Suppressor macrophage (primary cell): ENCODE measurements at regions not wholly inside any gene's neighbourhood (a gene's known extent, or its start where the extent isn't known, plus 50 kb on each side); places are given as distances from the start of the nearest gene placed in this dataset.

Experiments used
- DNase-seq, 4 experiments: peaks; one replicate each; pipeline ENCODE4 v3.0.0-alpha.2; 2020 to 2022

DNA sequence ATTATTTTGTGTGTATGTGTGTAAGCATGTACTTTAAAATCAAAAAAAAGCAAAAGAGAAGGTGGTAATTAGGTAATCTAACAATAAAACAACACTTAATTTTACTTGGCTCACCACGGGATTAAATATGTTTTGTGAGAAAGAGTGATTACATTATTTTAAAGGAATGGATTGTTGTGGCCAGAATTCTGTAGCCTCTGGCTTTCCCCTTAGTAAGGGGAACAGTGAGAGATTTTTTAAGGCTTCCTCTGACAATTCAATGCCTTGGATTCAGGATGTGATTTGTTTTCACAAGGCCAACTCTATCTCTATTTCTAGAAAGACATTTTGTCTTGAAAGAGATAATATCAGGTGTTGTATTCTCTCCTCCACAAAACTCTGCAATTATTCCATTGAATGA, 560.3 kb upstream of the CDH8 start:
- DNase-seq = no peak

DNA sequence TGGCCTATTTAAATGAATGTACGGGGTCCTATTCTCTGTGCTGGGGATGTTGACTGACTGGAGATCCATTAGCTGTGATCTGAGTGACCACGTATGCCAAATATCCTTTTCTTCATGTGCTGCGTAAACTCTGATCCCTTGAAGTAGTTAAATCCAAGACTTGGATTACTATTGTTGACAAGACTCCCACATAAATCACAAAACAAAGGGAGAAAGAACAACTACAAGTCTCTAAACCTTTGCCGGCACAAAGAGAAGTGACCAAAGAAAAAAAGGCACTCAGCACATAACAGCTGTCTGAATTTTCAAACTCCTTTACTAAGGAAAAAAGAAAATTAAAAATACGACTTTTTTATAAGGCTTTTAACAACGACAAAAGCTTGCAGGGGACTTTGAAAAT, 559.9 kb upstream of the CDH8 start:
- no peak for DNase-seq

DNA sequence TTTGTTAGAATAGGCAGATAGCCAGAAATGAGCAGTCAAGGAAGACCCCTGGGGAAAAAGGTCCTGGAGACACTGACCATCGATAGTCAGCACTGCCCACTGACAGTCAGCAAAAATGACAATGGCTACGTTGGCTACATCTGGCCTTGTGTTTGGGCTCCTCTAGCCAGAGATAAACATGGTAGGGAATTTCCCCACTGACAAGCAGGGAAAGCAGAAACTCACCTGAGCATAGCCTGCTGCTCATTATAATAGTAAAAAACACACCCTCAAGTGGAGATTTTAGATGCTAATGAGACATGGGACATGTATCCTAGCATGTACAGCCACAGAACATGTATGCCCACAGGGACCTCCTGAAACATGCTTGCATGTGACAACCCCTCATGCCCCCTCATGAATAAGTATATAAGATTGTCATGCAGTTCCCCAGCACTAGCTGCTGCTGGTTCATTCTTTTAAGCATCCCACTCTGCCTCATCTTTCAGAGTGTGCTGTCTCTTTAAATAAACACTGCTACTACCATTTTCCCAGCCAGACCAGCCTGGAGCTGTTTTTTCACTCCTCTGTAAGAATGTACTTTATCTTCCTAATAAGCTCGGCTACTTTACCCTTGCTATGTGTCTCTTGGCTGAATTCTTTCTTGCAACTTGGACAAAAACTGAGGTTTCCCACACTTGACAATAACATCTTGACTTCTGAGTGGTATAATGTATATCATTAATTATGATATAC, 550.1 kb upstream of the CDH8 start:
- DNase-seq = no peak

DNA sequence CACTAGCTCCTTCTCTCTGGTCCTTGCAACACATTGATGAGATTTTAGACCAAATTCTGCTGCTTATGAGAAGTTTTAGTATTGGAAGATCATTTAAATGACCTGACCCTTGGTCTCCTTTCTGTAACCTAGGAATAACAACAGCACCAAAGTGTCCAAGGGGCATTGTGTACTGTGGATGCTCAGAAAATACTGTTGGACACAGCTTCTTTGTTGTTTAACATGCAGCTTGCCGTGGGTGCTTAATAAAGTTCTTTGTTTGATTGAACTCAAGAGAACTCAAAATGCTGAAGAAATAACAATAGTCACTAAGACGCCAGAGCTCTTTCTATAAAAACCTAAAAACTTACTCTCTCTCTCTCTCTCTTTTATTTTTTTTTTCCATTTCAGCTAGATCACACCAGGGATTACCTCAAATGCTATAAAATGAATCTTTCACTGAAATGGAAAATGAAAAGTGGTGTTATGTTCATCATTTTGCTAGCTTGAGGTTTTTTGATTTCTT, 548.9 kb upstream of the CDH8 start:
- DNase-seq = no peak

DNA sequence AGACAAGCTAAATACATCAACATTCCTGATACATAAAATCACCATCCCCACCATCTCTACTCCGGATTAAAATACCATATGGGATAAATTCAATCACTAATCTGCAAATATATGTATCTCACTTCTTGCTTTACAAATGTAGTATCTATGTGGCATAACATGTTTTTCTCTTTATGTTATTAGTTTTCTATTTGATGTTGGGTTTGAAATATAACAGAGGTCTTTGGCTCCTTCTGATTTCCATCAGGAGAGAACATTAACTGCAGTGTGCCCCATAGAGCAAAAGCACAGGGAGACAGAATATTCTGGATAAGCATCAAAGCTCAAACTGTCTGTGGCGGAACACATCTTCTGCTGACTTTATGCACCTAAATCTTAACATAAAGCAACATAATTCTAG, 547.2 kb upstream of the CDH8 start:
- DNase-seq = no peak

DNA sequence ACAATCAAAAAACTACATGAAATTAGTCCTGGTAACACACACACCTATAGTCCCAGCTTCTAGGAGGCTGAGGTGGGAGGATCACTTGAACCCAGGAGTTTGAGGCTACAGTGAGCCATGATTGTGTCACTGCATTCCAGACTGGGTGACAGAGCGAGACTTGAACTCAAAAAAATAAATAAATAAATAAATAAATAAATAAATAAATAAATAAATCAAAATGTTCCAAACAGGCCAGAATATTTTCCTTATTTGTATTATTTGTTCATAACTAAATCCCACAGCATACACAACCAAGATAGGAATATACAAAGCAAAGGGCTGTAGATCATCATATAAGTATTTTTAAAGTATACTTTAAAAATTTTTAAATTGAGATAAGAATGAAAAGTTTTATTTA, 537.2 kb upstream of the CDH8 start:
- DNase-seq = no peak

DNA sequence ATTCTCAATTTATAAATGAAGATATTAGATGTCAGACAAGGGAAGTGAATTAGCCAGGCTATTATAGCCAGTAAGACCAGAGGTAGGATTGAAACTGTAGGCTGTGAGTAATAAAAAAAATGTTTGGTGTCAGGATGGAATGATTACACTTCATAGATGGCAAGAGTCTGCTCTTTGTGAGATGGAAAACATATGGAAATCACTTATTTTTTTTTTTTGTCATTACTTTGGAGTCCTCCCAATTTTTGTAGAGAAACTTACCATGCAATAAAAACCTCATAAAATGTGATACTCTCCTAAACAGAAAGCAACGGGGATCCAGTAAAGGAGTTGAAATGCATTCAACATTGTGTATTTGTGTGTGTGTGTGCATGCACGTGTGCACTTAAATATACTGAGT, 532.7 kb upstream of the CDH8 start:
- no peak for DNase-seq

DNA sequence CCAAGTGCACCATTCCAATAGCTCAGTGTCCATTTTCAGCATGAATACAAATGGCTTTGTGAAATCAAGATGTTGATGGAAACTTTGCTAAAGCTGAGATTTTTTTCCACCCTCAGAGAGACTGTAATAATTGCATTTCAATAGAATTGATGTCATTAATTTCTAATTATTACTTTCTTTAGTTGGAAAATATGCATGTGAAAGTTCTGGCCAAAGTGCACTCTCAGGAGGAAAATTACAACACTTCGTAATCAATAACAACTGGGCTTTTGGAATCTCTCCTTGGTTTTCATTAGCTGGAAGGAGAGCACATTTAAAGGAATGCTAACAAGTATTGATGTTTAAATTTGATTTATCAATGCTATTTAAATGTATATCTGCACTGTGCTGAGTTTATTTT, 529.5 kb upstream of the CDH8 start:
- DNase-seq = no peak

DNA sequence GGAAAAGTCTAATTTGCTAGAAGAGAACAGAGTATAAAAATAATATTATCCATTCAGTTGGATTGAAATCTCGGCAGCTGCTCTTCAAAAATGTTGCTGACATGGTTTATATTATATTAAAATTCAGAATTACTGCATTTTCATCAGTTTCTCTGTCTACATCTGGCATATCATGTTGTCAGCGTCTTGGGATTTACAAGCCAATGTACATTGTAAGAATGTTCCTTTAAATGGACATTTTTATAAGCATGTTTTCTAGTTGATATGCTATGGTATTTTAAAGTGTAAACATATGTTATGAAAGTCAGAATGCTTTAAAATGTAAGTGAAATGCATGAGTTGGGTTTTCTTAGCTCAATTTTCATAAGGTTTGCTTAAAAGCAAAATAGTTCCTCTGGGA, 528.1 kb upstream of the CDH8 start:
- no peak for DNase-seq

DNA sequence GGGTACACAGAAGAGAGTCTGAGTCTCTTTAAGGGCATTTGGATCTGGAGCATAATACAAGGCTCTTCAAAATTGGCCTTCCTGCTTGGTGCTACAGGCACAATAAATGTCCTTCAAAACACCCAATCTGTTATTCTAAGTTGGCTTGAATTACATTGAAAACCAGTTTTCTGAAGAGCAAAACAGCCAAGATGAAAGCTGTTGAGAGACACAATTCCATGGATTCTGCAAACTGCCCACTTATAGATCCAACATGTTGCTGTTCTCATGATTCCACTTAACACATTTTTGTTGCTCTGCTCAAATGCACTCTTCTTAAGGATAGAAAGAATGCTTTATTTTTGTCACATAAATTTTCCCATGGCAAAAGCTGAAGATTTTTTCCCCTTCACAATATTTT, 525.9 kb upstream of the CDH8 start:
- no peak for DNase-seq

DNA sequence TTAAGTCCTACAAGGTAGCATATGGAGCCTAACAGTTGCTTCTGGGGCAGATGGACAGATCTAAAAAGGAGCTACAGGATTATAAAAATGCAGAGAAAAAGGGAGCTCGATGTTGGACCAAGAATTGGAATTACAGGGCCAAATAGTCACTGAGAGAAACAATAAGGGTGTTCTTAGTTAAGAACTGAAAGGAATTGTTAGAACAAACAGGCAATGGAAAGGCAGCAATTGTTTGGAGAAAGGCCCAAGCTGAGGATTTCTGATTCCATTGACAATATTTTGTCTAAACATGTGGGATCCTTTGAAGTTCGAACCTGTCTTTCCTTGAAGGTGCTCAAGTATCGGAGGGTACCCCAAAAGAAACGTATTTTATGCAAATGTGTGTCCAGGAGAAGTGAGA, 513.6 kb upstream of the CDH8 start:
- DNase-seq = no peak

DNA sequence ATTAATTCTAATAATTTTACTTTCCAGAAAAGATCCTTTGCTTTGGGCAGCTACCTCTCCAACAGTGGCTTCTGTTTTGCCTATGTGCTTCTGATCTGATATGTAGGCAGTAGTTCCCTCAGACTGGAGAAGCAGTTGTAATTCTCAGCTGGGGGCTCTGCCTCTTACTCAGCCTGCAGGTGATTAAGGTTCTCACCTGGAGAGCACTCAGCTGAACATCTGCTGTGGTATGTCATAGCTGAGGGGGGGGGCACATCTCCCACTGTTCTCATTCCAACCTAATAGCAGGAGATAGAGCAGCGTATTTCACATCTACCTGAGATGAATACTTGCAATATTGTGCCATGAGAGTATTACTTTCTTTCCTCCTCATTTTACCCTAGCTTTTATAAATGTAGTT, 511.9 kb upstream of the CDH8 start:
- no peak for DNase-seq

DNA sequence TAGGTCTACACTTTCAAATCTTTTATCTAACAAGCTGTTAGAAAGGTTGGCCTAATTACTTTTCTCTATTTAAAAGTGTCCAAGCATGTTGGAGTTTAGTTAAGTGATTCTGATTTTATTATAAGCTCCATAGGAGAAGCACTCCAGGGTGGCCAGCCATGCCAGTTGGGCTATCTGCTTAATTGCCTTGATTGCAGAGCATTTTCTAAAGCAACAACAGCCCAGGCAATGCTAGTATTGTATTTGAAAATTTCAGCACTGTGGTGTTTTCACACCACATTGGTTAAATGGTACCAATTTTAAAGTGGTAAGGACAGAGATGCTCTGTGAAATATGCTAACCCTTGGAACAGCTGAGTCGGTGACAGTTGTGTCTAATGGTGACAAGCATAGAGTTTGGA, 510.5 kb upstream of the CDH8 start:
- DNase-seq = no peak

DNA sequence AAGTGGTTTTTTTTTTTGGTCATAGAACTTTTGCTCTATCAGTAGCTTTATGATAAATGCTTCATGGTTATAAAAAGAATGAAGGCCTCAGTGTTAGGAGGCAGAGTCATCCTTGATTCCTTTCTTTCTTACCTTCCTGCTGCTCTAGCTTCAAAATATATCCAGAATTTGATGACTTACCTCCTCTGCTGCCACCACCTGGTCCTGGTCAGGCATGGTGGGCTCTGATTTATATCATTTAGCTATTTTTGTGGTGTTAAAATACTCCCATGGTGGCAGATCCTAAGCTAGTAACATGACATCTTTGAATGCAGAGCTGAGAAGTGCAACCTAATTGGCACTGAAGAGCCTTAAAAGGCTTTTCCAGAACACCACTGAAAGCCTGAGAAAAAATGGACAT, 508.8 kb upstream of the CDH8 start:
- no peak for DNase-seq

DNA sequence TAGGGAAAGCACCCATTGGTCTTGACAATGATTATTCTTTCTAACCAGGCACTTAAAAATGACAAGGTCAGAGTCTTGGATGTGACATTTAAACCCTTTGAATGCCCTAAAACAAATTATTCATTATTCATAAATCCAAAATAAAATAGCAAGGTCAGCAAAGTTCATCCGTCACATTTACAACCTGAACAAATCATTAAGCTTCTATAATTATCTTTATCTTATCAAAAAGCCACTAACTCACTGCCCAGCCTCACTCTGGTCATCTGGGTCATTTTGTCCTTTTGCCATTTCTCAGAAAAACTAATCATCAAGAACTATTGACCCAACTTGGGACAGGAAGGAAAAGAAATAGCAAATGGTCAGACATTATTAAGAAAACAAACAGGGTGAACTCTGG, 507.3 kb upstream of the CDH8 start:
- DNase-seq = no peak

DNA sequence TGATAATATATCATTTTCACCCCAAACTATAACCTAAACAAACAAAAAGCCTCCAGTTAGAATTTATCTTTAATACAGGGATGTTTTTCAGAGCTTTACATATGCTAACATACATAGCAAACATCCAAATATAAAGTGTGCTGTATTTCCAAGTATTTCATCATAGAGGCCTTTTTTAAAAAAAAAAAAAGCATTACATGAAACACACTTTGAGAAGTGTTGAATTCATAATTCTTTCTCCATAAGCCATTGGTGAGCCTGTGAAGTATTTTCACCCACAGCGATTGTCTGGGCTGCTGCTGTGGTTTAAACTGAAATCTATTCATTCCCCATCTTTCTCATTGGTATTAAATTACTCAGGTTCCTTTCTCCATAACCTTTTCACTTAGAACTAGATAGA, 503.4 kb upstream of the CDH8 start:
- DNase-seq = no peak

DNA sequence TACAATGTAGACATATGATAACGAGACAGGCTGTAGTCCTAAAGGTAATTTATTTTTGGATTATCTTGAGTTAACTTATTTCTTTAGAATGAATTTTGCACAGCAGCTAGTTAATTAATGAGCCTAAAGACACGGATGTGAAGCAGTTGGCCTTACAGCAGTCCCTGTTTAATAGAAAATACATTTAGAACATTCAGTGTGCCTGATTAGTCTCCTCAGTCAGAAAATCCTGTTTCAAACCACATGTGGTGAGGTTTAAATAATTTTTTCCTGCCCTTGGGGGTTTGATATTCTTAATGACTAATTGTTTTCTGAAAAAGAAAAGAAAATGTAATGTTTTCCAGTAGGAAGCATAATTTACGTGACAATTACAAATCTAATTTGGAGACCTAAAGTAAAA, 494.2 kb upstream of the CDH8 start:
- DNase-seq = no peak

DNA sequence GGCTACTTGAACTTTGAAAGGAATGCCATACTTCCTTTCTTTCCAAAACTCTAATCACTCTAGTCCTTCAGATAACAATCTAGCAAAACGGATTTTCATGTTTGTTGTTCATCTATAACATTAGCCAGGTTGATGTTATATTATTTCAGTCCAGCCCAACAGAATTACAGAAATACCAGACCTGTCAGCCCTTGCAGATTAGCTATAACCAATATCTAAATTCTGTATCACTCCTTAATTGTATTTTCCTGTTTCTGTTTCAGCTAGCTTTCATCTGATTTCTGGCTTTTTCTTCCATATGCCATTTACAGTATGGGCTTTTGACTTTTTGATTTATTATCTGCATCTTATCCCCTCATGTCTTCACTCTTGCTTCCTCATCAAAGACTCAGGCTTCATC, 479.8 kb upstream of the CDH8 start:
- DNase-seq = no peak

DNA sequence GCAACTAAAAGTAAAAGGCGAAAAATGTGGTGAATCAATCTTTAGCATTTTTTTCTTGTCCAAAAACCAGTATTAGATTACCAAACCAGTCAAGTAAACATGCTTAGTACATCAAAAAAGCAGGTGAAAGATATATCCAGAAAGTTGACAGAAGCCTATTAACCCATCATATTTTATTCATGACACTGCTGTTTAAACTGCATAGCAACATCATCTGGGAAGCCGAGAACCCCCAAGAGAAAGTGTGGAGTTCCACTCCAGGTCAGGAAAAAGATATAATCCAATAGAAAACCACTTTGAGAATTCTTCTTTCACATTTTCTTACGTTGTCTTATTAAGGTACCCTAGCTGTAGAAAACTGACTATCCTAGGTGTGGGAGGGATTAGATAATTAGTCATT, 466.8 kb upstream of the CDH8 start:
- no peak for DNase-seq

DNA sequence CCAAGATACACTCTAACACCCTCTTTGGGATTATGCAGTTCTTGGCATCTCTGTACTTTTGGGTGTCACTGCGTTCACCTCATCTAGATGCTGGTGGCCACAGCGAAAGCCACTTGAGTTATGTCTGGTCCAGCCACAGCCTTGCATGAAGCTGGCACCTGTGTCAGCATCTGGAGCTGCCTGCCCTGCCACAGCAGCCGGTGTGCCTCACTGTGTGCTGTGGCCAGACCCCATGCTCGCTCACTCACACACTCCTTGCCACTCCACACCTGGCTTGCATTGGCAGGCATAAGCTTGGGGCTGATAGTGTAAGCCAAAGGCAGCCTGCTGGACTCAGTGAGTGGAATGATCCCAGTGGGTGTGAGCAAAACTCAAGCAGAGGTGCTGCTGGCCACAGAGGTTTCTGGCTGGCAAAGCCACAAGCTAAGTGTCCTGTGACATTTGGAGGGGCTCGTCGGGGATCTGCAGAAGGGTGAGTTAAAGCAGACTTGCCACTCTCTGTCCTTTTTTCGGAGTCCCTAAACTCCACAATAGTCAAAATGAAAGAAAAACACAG, 442.7 kb upstream of the CDH8 start:
- no peak for DNase-seq

DNA sequence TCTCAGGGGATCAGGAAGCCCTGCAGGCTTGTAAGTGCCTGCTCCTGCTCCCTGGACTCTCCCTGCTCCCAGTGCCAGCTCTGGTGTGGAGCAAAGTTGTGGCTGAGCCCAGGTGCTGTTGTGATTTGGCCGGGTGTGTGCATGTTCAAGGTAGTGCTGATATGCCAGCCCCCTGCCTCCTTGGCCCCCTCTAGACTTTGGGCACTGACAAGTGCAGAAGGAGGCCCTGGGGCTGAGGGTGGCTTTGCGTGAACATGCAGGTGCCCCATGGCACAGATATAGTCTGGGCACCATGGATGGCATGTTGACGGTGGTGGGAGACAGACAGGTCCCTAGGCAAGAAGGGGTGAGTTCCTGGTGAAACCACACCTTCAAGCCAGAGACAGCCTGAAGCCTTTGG, 441.6 kb upstream of the CDH8 start:
- DNase-seq = no peak

DNA sequence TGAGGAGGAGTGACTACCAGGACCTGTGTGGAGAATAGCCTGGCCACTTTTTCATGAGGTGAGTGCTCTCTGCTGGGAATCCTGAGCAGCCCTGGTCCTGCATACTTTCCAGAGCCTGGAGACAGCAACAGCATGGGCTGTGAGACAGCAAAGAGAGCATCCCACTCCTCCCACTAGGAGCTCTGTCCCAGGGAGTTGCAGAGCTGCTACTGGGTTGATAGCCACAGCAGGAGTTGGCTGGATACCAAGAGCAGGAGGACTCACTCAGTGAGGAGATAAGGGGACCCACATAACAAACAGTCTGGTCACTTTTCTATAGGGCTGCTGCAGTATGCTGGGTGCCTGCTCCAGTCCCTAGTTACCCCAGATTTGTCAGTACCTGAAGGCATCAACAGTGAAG, 439.3 kb upstream of the CDH8 start:
- DNase-seq = no peak

DNA sequence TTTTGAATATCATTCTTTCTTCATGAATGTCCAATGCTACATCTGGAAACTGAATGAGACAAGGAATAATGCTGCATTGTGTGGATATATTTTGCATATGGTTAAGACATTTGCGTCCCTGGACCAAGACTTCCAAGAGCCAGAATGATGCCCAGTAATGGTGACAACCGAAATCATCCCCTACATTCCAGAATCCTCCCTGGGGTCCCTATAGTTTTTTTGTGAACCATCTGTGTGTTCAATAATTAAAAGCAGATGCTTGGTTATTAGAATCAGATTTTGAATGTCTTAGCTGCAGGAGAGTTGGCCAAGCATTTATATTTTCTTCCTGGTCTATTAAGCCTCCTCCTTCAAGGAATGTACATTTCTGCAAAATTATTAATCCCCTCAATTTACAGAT, 426.7 kb upstream of the CDH8 start:
- no peak for DNase-seq

DNA sequence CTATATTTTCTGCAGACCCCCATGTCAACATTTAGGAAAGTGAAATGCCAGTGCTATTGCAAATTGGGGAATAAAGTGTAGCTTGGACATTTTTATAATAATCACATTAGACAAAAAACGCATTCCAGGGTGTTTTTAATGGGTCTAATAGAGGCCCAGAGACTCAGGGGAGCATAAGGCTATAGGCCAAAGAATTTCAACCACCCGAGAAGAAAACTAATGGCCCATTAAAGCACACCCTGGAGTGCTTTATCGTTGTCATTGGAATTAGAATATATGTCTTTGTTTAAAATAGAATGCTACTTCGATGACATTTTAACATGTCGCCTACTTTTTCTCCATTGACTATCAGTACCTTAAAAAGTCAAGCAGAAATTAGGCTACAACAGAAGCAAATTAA, 414.1 kb upstream of the CDH8 start:
- no peak for DNase-seq

DNA sequence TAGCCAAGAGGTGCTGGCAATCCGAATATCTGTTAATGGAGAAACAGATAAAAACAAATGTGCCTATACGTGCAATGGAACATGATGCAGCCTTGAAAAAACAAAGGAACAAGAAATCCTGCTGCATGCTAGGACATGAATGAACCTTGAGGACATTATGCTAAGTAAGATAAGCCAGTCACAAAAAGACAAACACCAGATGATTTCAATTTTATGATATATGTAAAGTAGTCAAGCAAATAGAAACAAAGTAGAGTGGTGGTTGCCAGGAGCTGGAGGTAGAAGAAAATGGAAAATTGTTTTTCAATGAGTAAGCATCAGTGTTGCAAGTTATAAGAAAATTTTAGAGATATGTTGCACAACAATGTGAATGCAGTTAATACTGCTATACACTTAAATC, 409.7 kb upstream of the CDH8 start:
- DNase-seq = no peak
